HFFc6 (cell line): ENCODE measurements at regions not wholly inside any gene's neighbourhood (a gene's known extent, or its start where the extent isn't known, plus 50 kb on each side); places are given as distances from the start of the nearest gene placed in this dataset.

Source experiments
- DNase-seq: peaks from one replicate; pipeline ENCODE4 v3.0.0-alpha.2; 2018
- H3K27ac Mint-ChIP-seq: 2 replicates; pipeline ENCODE4 v1.8.0; 2020; ENCODE audit warnings: mild to moderate bottlenecking, mixed read lengths
- H3K27me3 Mint-ChIP-seq: 2 replicates; pipeline ENCODE4 v1.8.0; 2021; ENCODE audit warnings: mild to moderate bottlenecking, moderate library complexity, mixed read lengths; ENCODE audit not compliant: insufficient read depth
- H3K36me3 Mint-ChIP-seq: 2 replicates; pipeline ENCODE4 v1.8.0; 2021; ENCODE audit warnings: low read depth, mixed read lengths
- H3K4me1 Mint-ChIP-seq: 2 replicates; pipeline ENCODE4 v1.8.0; 2020; ENCODE audit warnings: low read depth, mixed read lengths
- H3K4me3 Mint-ChIP-seq: 2 replicates; pipeline ENCODE4 v1.8.0; 2020; ENCODE audit warnings: mild to moderate bottlenecking, moderate library complexity, mixed read lengths
- H3K9me3 Mint-ChIP-seq: 2 replicates; pipeline ENCODE4 v1.8.0; 2020; ENCODE audit warnings: mild to moderate bottlenecking, mixed read lengths
- CTCF ChIP-seq: fragments of 200-600 bp; sonication (generic); IDR thresholded peaks from 2 replicates; pipeline ENCODE4 v1.5.0; 2021; ENCODE audit warnings: antibody characterized with exemption, mild to moderate bottlenecking

- Mint-ChIP-seq H3K27me3 (peaks cover 3% of the 10 kb centered on the region; the same call in 1 of the 2 replicates), H3K27ac (no peak overlapping the region), H3K4me3 (no peak overlapping the region), H3K36me3 (no peaks in the 10 kb centered on the region), H3K4me1 (peaks cover 6% of the 10 kb centered on the region; the same call in 1 of the 2 replicates), H3K9me3 (peaks cover 21% of the 10 kb centered on the region)
- no peak for TF ChIP-seq CTCF
- DNase-seq = no peak
These were observed 87.8 kb upstream of the SLC1A1 start for GRCh38 chr9:4402501-4402900.

GRCh38 chr9:4400731-4401130 lies 89.5 kb upstream of the SLC1A1 start:
- Mint-ChIP-seq H3K9me3 (peaks cover 13% of the 10 kb centered on the region), H3K27ac (no peak overlapping the region), H3K4me3 (no peak overlapping the region), H3K36me3 (no peaks in the 10 kb centered on the region), H3K4me1 (peaks cover 6% of the 10 kb centered on the region; the same call in 1 of the 2 replicates), H3K27me3 (peaks cover 3% of the 10 kb centered on the region; the same call in 1 of the 2 replicates)
- DNase-seq = no peak
- TF ChIP-seq CTCF = no peak

- Mint-ChIP-seq H3K9me3 (peaks cover 11% of the 10 kb centered on the region), H3K4me3 (no peak overlapping the region), H3K4me1 (peaks cover 6% of the 10 kb centered on the region; the same call in 1 of the 2 replicates), H3K27me3 (no peaks in the 10 kb centered on the region; the same call in none of the 2 replicates), H3K27ac (no peak overlapping the region), H3K36me3 (no peaks in the 10 kb centered on the region)
- TF ChIP-seq CTCF = no peak
- no peak for DNase-seq
These were observed 92.4 kb upstream of the SLC1A1 start for GRCh38 chr9:4397917-4398316.

GRCh38 chr9:4393806-4394523 lies 94.1 kb upstream of the GLIS3 start:
- peaks cover 6% of the 10 kb centered on the region for H3K27me3 Mint-ChIP-seq
- no peak for TF ChIP-seq CTCF
- no peaks in the 10 kb centered on the region for H3K36me3 Mint-ChIP-seq
- H3K4me1 Mint-ChIP-seq = peaks cover 6% of the 10 kb centered on the region; the same call in 1 of the 2 replicates
- no peak overlapping the region for H3K27ac Mint-ChIP-seq
- DNase-seq = no peak
- H3K9me3 Mint-ChIP-seq = no peaks in the 10 kb centered on the region
- no peak overlapping the region for H3K4me3 Mint-ChIP-seq

GRCh38 chr9:4389755-4390154 lies 89.9 kb upstream of the GLIS3 start:
- Mint-ChIP-seq H3K36me3 (no peaks in the 10 kb centered on the region), H3K27me3 (peaks cover 6% of the 10 kb centered on the region), H3K9me3 (no peaks in the 10 kb centered on the region), H3K4me1 (peaks cover 7% of the 10 kb centered on the region), H3K4me3 (no peak overlapping the region), H3K27ac (no peak overlapping the region)
- no peak for TF ChIP-seq CTCF
- DNase-seq = no peak
